H1 (cell line): ENCODE measurements at regions not wholly inside any gene's neighbourhood (a gene's known extent, or its start where the extent isn't known, plus 50 kb on each side); places are given as distances from the start of the nearest gene placed in this dataset.

Source experiments
- CTCF ChIA-PET: fragments of 300-600 bp; sonication (Branson Sonifier 250); formaldehyde crosslinking; loops from one replicate; lab custom pipeline; 2021; ENCODE audit not compliant: partially characterized antibody; lab: Charles Lee
- POLR2A ChIA-PET: fragments of 300-600 bp; sonication (Branson Sonifier 250); formaldehyde crosslinking; loops from one replicate; lab custom pipeline; 2021; ENCODE audit warnings: inconsistent platforms; ENCODE audit not compliant: partially characterized antibody; lab: Charles Lee
- DNase-seq, 2 experiments: peaks; one replicate each; pipeline versions ENCODE4 v3.0.0 to v3.0.0-alpha.2; 2010 to 2022; ENCODE audit warnings: low spot score in 2 of 2, low read depth in 1 of 2, mixed read lengths in 1 of 2
- FAIRE-seq: peaks from 2 replicates; lab custom pipeline; 2011; peaks lifted over from hg19 to GRCh38; lab: Jason Lieb, UNC
- H2AFZ ChIP-seq: 2 replicates; pipeline ENCODE4 v1.8.1; 2012; ENCODE audit warnings: low read length, inconsistent platforms
- H2AK5ac ChIP-seq: 2 replicates; pipeline ENCODE4 v1.6.1; 2013; ENCODE audit warnings: low read depth, low read length
- H2BK120ac ChIP-seq: replicated peaks from 2 replicates; pipeline ENCODE3; 2013; ENCODE audit warnings: low read depth, low read length, inconsistent platforms
- H2BK12ac ChIP-seq: 2 replicates; pipeline ENCODE4 v1.6.1; 2013; ENCODE audit warnings: low read depth, low read length
- H2BK15ac ChIP-seq: 2 replicates; pipeline ENCODE4 v1.6.1; 2013; ENCODE audit warnings: low read length
- H2BK20ac ChIP-seq: 2 replicates; pipeline ENCODE4 v1.6.1; 2013; ENCODE audit warnings: low read length
- H2BK5ac ChIP-seq: 2 replicates; pipeline ENCODE4 v1.6.1; 2013; ENCODE audit warnings: low read depth, low read length
- H3K14ac ChIP-seq: 2 replicates; pipeline ENCODE4 v1.6.1; 2013; ENCODE audit warnings: inconsistent platforms; ENCODE audit not compliant: insufficient read length
- H3K18ac ChIP-seq: 2 replicates; pipeline ENCODE4 v1.6.1; 2013; ENCODE audit warnings: low read length; ENCODE audit errors: extremely low read depth
- H3K23ac ChIP-seq: 2 replicates; pipeline ENCODE4 v1.6.1; 2013; ENCODE audit warnings: inconsistent platforms; ENCODE audit not compliant: insufficient read length
- H3K23me2 ChIP-seq: 2 replicates; pipeline ENCODE4 v1.6.1; 2013; ENCODE audit warnings: low read depth, low read length
- H3K27ac ChIP-seq: 2 replicates; pipeline ENCODE4 v1.6.1; 2011; ENCODE audit warnings: low read depth, low read length, inconsistent platforms
- H3K27me3 ChIP-seq, 4 experiments: replicated peaks in 1 of 4; 1 replicate in 1 of 4; 2 replicates in 3 of 4; pipeline versions ENCODE4 v1.6.1 to v1.8.1; 2011 to 2013; ENCODE audit warnings: low read length in 3 of 4, mild to moderate bottlenecking in 3 of 4, inconsistent platforms in 2 of 4, mixed read lengths in 2 of 4, moderate library complexity in 1 of 4; ENCODE audit not compliant: control insufficient read depth in 3 of 4, insufficient read depth in 3 of 4; ENCODE audit errors: extremely low read depth in 1 of 4
- H3K36me3 ChIP-seq, 4 experiments: 2 replicates each; pipeline versions ENCODE4 v1.6.1 to v1.8.1; 2011 to 2013; ENCODE audit warnings: mild to moderate bottlenecking in 4 of 4, low read length in 3 of 4, moderate library complexity in 2 of 4, control low read depth in 1 of 4, inconsistent platforms in 1 of 4; ENCODE audit not compliant: insufficient read depth in 4 of 4, control insufficient read depth in 2 of 4
- H3K4ac ChIP-seq: replicated peaks from 2 replicates; pipeline ENCODE3; 2013; ENCODE audit warnings: low read length, low read depth, mixed read lengths, inconsistent platforms; ENCODE audit not compliant: insufficient read length
- H3K4me1 ChIP-seq, 4 experiments: replicated peaks in 1 of 4; 1 replicate in 1 of 4; 2 replicates in 3 of 4; pipeline versions ENCODE4 v1.6.1 to v1.8.1; 2011 to 2013; ENCODE audit warnings: low read length in 3 of 4, inconsistent platforms in 2 of 4, mixed read lengths in 1 of 4; ENCODE audit not compliant: insufficient read depth in 4 of 4, control insufficient read depth in 3 of 4
- H3K4me2 ChIP-seq, 2 experiments: 2 replicates each; pipeline versions ENCODE4 v1.6.1 to v1.8.1; 2011 to 2013; ENCODE audit warnings: low read depth in 2 of 2, low read length in 2 of 2, control low read depth in 1 of 2, inconsistent platforms in 1 of 2, mild to moderate bottlenecking in 1 of 2; ENCODE audit not compliant: insufficient read depth in 1 of 2
- H3K4me3 ChIP-seq, 4 experiments: fragments of 200-600, 300-600 bp in 1 of 4; sonication (generic), shearing (Covaris generic), sonication (Bioruptor Twin) in 1 of 4; 2 replicates each; pipeline versions ENCODE4 v1.5.1 to v1.8.1; 2011 to 2016; ENCODE audit warnings: low read length in 4 of 4, low read depth in 3 of 4, control low read depth in 2 of 4, inconsistent platforms in 2 of 4, mild to moderate bottlenecking in 2 of 4, mixed read lengths in 1 of 4, moderate library complexity in 1 of 4; ENCODE audit not compliant: insufficient read depth in 2 of 4; ENCODE audit errors: extremely low read depth in 1 of 4
- H3K56ac ChIP-seq: replicated peaks from 2 replicates; pipeline ENCODE3; 2013; ENCODE audit warnings: low read depth, mild to moderate bottlenecking, mixed read lengths, low read length, inconsistent platforms; ENCODE audit not compliant: insufficient read length
- H3K79me1 ChIP-seq: 2 replicates; pipeline ENCODE4 v1.6.1; 2013; ENCODE audit warnings: low read depth, low read length, control low read depth
- H3K79me2 ChIP-seq, 2 experiments: 2 replicates each; pipeline versions ENCODE4 v1.6.1 to v1.8.1; 2012 to 2013; ENCODE audit warnings: low read length in 2 of 2, mild to moderate bottlenecking in 2 of 2, inconsistent platforms in 1 of 2; ENCODE audit not compliant: insufficient read depth in 2 of 2, control insufficient read depth in 1 of 2
- H3K9ac ChIP-seq, 4 experiments: replicated peaks in 1 of 4; 1 replicate in 1 of 4; 2 replicates in 3 of 4; pipeline versions ENCODE4 v1.6.1 to v1.8.1; 2011 to 2013; ENCODE audit warnings: low read depth in 3 of 4, low read length in 3 of 4, control low read depth in 2 of 4, mild to moderate bottlenecking in 2 of 4, moderate library complexity in 2 of 4, inconsistent platforms in 1 of 4; ENCODE audit errors: extremely low read depth in 1 of 4
- H3K9me3 ChIP-seq, 2 experiments: 2 replicates each; pipeline versions ENCODE4 v1.6.1 to v1.8.1; 2012 to 2013; ENCODE audit warnings: mild to moderate bottlenecking in 2 of 2, moderate library complexity in 2 of 2, control low read depth in 1 of 2, inconsistent platforms in 1 of 2, low read depth in 1 of 2, low read length in 1 of 2, mixed read lengths in 1 of 2; ENCODE audit not compliant: insufficient read depth in 2 of 2
- H4K20me1 ChIP-seq, 2 experiments: replicated peaks in 1 of 2; 2 replicates each; pipeline versions ENCODE3 to v1.8.1; 2011 to 2013; ENCODE audit warnings: inconsistent platforms in 2 of 2, low read length in 2 of 2, mild to moderate bottlenecking in 1 of 2; ENCODE audit not compliant: insufficient read depth in 2 of 2, control insufficient read depth in 1 of 2
- H4K5ac ChIP-seq: 2 replicates; pipeline ENCODE4 v1.6.1; 2013; ENCODE audit warnings: low read length, low read depth, mixed read lengths, inconsistent platforms; ENCODE audit not compliant: insufficient read length
- H4K8ac ChIP-seq: 2 replicates; pipeline ENCODE4 v1.8.0; 2013; ENCODE audit warnings: mild to moderate bottlenecking, moderate library complexity, low read length, inconsistent platforms; ENCODE audit not compliant: insufficient read depth; ENCODE audit errors: extremely low read depth
- H4K91ac ChIP-seq: replicated peaks from 2 replicates; pipeline ENCODE3; 2013; ENCODE audit warnings: low read length, mixed read lengths, inconsistent platforms; ENCODE audit not compliant: insufficient read length
- RAD21 ChIP-seq, 2 experiments: IDR thresholded peaks in 1 of 2; conservative IDR thresholded peaks in 1 of 2; 2 replicates each; pipeline ENCODE4 v1.6.1; 2011; ENCODE audit warnings: low read depth in 2 of 2, low read length in 2 of 2, improper control_type of control experiment in 1 of 2, inconsistent platforms in 1 of 2, mild to moderate bottlenecking in 1 of 2, moderate library complexity in 1 of 2
- SRF ChIP-seq: IDR thresholded peaks from 2 replicates; pipeline ENCODE4 v1.6.1; 2011; ENCODE audit warnings: mild to moderate bottlenecking, low read depth, low read length, moderate library complexity
- WGBS, 2 experiments: shearing (Covaris generic) in 1 of 2; methylation state at CpG; one replicate each; pipeline versions ENCODE4 v1.1.6 to v1.1.7; 2013 to 2015; ENCODE audit warnings: low lambda C conversion rate in 2 of 2, mixed read lengths in 2 of 2, inconsistent platforms in 1 of 2, low coverage in 1 of 2, missing lambda C conversion rate in 1 of 2; ENCODE audit not compliant: insufficient replicate concordance in 2 of 2, insufficient coverage in 1 of 2, insufficient read length in 1 of 2; ENCODE audit errors: extremely low coverage in 1 of 2, missing lambda C conversion rate in 1 of 2; 5-methylcytosine and 5-hydroxymethylcytosine counted together

- Histone ChIP-seq H3K9me3 (no peaks in the 10 kb centered on the region), H2BK5ac (no peak overlapping the region), H3K56ac (no peak overlapping the region), H3K27ac (no peak overlapping the region), H2AFZ (peak overlapping the region; percentile 81; the same call in 1 of the 2 replicates)
- 92% methylated on average over 2 of the region's 2 CpGs; no CpG with 5 or more reads in 1 of the 2 experiments for WGBS, 2 experiments
- no peak for TF ChIP-seq SRF
- peak in 1 of 2 experiments; percentile 39; a peak in 1 of 4 replicates for TF ChIP-seq RAD21 (IDR thresholded peaks at IDR 0.05 in 1 of 2, conservative IDR thresholded peaks at IDR 0.05 in 1 of 2; ENCODE audit: low read depth in 2 of 2, low read length in 2 of 2)
- TF ChIP-seq, all 59 proteins: peak for 1
- Histone ChIP-seq H3K4me1 (peaks cover 0 to 3% (median 1%) of the 10 kb centered on the region in 4 experiments; a peak in 5 of 7 replicates), H3K36me3 (no peaks in the 10 kb centered on the region), H2BK120ac (no peak overlapping the region), H3K79me1 (no peaks in the 10 kb centered on the region), H2AK5ac (no peak overlapping the region), H3K18ac (no peak overlapping the region), H3K79me2 (no peaks in the 10 kb centered on the region), H3K4me2 (no peak overlapping the region), H3K14ac (no peak overlapping the region), H4K20me1 (no peaks in the 10 kb centered on the region), H4K8ac (no peak overlapping the region), H2BK15ac (no peak overlapping the region), H4K91ac (no peak overlapping the region), H3K9ac (no peak overlapping the region), H2BK12ac (no peak overlapping the region), H3K4me3 (no peak overlapping the region), H3K4ac (no peak overlapping the region), H2BK20ac (no peak overlapping the region), H3K27me3 (no peaks in the 10 kb centered on the region), H4K5ac (no peak overlapping the region), H3K23me2 (no peaks in the 10 kb centered on the region), H3K23ac (no peak overlapping the region)
- no peak for DNase-seq
- POLR2A ChIA-PET = no interaction called here
- CTCF ChIA-PET = interaction anchor here (0.5 to 2.0 kb wide), 12 partner anchors 11 to 377 kb away, joined by 3 to 14 read pairs (median 3); no protein-coding TSS in a partner anchor
- FAIRE-seq = no peak
Measured at GRCh38 chr7:54877683-54878082, 118.7 kb upstream of the SEC61G start.
